HG03558 (cell line): ENCODE measurements at regions not wholly inside any gene's neighbourhood (a gene's known extent, or its start where the extent isn't known, plus 50 kb on each side); places are given as distances from the start of the nearest gene placed in this dataset.

Experiments
- ATAC-seq: cut with Tn5 transposase; IDR thresholded peaks from one replicate; pipeline ENCODE4 v1.9.1; 2021; ENCODE audit warnings: moderate number of reproducible peaks; ENCODE audit not compliant: unreplicated experiment; ENCODE audit errors: extremely low read depth

GRCh38 chr6:6924708-6925107, 183.1 kb upstream of the RREB1 start:
- ATAC-seq = no peak

- no peak for ATAC-seq
Observed at GRCh38 chr6:6925391-6926164, 182.2 kb upstream of the RREB1 start.

GRCh38 chr6:6926856-6927255, 180.9 kb upstream of the RREB1 start:
- no peak for ATAC-seq

- no peak for ATAC-seq
Observed at GRCh38 chr6:6927521-6928361, 180.0 kb upstream of the RREB1 start.

- ATAC-seq = no peak
Observed at GRCh38 chr6:6930223-6930880, 177.4 kb upstream of the RREB1 start.

GRCh38 chr6:6931071-6932025, 176.4 kb upstream of the RREB1 start:
- no peak for ATAC-seq

GRCh38 chr6:6932341-6932740, 175.4 kb upstream of the RREB1 start:
- ATAC-seq = no peak

GRCh38 chr6:6932968-6933367, 174.8 kb upstream of the RREB1 start:
- no peak for ATAC-seq

GRCh38 chr6:6940031-6941025, 167.4 kb upstream of the RREB1 start:
- no peak for ATAC-seq

- ATAC-seq = no peak
Observed at GRCh38 chr6:6941201-6941600, 166.6 kb upstream of the RREB1 start.

- ATAC-seq = no peak
Observed at GRCh38 chr6:6942091-6942490, 165.7 kb upstream of the RREB1 start.

GRCh38 chr6:6942831-6943230, 164.9 kb upstream of the RREB1 start:
- no peak for ATAC-seq

GRCh38 chr6:6943421-6943820, 164.3 kb upstream of the RREB1 start:
- no peak for ATAC-seq

GRCh38 chr6:6946206-6947155, 161.3 kb upstream of the RREB1 start:
- no peak for ATAC-seq

- ATAC-seq = no peak
Observed at GRCh38 chr6:6950373-6951145, 157.2 kb upstream of the RREB1 start.

- no peak for ATAC-seq
Observed at GRCh38 chr6:6951355-6951754, 156.4 kb upstream of the RREB1 start.

- no peak for ATAC-seq
Observed at GRCh38 chr6:6952484-6952883, 155.3 kb upstream of the RREB1 start.
